ENCODE measurements at regions not wholly inside any gene's neighbourhood (a gene's known extent, or its start where the extent isn't known, plus 50 kb on each side); places are given as distances from the start of the nearest gene placed in this dataset.

DNA sequence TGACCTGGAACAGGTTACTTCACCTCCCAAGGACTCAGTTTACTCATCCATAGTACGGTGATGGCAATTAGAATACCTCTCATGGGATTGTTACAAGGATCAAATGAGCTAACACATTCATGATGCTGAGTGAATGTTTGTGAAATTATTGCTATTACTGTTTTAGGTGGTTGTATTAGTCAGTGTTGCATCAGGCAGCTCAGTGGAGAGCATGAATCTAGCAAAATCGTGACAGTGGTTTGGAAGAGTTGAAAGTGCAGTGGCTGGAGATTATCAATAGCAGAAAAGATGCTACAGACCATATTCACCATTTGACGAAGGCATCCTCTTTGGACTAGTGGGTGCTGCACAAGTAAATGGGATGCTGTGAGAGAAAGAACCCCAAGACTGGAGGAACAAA is 50.4 kb upstream of the CTNNBL1 start:
- DNase-seq = no peak

DNA sequence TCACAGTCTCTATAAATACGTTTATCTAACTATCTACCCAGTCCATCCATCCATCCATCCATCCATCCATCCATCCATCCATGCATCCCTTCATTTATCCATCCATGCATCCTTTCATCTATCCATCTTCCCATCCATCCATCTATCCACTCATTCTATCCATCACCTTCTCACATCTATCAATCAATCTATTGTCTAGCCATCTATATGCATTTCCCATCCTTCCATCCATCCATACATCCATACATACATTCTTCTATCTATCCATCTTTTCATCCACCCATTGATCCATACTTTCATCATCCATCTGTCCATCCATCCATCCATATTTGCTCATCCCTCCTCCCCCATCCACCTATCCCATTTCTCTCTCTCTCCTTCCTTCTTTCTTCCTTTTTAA is 51.6 kb upstream of the CTNNBL1 start:
- DNase-seq = no peak

DNA sequence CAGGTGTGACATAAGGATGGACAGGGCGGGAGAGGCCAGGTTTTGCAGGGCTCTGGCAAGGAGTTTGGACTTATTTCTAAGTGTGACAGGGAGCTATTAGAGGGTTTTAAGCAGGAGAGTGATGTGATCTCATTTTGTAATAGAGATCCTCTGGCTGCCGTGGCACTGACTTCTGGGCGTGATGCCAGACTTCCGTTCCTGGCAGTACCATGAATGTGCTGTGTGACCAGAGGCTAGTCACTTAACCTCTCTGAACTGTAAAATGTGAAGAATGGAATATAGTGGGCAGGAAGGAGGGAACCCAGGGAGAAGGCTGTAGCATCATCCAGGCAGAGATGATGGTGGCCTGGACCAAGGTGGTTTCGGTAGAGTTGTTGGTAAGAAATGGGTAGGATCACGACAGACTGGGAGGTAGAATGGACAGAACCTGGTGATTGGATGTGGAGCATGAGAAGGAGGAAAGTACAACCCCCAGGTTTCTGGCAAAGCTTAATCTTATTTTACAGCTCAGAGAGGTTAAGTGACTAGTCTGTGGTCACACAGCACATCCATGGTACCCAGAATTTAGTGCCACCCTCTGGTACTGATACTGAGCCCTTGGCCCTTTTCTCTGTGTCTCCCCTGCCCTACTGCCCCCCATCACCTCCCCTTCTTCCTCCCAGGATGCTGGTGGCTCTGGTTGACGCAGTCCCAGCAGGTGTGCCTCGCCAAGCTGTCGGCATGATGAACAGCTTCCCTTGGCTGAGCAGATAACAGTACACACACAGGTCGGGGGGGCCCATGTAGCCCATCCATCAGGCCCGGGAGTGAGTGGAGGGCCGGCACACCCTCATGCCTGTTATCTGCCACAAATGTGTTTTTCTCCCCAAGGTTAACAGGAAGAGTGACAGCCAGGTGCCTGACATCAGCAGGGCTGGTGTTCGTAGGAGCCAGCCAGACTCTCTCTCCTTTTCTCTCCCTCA is 52.9 kb upstream of the CTNNBL1 start:
- no peak for DNase-seq

DNA sequence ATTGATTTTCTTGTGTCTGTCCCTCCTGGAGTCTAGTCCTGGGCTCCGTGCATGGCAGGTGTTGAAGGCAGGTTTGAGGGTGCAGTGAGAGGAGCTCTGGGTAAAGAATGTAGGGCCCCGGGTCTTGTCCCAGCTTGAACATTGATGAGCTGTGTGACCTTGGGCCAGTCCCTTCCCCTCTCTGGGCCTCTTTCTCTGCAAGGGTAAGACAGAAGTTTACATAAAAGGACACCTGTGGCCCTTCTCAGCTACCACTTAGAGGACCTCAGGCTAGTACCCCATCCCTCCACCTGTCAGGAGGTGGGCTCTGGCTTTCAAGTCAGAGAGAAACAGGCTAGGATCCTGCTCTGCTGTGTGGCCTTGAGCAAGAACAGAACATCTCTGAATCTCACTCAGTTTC is 55.3 kb upstream of the CTNNBL1 start:
- DNase-seq = no peak

DNA sequence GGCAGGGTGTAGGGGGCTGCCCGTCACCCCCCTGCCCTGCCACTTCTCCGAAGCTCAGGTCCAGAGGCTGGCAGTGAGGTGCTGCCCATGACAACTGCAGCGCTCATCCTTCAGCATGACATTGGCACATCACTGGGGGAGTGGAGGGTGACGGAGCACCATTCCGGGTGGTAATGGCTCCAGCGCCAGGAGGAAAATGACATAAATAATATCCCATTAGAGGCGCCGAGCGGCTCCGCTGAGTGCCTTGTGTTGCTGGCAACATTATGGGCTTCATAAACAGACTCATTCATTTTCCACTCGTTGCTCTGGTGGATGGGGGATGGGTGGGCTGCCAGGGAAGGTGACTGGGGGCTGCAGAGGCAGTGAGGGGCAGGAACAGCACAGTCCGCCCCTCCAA is 56.9 kb upstream of the CTNNBL1 start:
- peak; percentile 54 for DNase-seq

DNA sequence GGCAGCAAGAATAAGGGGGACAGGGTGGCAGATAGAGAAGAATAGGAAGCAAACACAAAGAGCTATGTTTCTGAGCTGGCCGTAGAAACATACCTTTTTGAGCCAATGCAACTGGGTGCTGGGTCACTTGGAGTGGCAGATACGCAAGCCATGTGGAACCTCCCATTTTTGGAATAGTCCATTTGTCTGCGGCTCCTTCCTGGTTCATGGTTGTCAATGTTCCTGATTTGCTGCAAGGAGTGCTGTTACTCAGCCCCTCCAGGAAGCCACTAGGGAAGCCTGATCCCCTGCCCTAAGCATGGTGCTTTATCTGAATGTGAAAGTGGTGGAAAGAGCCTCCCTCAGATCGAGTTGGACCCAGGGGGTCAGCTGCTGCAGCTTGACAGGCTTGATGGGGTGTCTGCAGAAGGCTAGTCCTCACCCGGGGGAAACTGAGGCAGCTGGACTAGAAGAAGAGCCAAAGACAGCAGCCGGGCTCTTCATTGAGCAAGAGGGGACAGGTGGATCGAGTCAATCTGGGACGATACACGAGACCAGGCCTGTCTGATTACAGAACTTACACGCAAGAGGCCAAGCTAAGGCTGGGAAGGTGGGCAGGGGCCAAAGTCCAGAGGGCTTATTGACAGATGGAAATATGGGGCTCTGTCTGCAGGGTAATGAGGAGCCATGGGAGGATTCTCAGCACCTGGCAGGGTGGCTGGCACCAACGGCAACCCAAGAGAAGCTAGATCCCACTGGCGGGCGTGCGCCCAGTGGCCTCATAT is 57.4 kb upstream of the CTNNBL1 start:
- DNase-seq = no peak

DNA sequence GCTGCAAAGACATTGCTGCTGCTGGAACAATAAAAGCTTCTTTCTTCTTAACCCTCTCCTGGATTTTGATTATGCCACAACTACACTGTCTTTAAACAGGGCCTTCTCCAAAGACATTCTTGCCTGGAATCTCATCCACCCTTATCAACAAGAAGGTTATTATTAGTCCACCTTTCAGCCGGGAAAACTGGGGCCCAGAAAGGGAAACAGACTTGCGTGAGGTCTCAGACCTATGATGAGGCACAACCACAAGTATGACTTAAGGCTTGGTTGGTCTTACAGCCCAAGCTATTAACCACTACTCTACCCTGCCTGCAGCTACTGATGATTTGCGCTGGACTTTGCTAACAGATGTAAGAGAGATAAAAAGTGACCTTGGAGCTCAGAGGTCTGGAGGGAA is 62.8 kb upstream of the CTNNBL1 start:
- DNase-seq = peak; percentile 86

DNA sequence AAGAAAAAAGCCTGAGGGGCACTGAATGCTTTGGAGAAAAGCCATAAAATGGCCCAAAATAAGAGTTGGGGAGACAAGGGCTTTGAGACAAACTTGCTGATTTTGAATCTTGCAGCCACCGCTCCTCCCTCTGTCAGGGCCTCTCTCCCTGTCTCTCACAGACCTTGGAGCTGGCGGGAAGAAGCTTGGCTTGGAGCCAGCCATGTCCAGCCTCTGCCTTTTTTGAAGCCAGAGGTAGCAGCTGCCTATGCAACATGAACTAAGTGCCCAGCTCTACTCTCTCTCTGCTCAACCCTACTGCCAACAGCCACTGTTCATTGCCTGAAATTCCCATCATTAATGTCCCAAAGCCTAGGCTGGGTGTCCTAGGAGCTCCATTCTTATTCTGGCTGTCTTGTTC is 63.7 kb upstream of the CTNNBL1 start:
- DNase-seq = peak; percentile 75

DNA sequence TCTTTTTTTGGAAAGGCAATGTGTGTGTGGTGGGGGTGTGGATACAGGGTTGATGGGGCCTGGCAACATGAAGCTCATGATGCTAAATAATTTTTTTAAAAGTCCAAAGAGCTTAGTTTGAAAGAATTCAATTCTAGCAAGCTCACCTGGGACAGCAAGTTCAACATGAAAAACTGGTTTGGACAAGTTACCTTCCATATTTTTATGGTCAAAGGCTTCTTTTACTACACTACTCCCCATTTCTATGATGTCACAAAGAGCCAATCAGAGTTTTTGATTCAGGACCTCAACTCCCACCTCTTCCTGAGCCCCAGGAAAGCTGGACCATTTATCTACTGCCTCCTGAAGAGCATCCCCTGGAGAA is 66.1 kb upstream of the CTNNBL1 start:
- no peak for DNase-seq

DNA sequence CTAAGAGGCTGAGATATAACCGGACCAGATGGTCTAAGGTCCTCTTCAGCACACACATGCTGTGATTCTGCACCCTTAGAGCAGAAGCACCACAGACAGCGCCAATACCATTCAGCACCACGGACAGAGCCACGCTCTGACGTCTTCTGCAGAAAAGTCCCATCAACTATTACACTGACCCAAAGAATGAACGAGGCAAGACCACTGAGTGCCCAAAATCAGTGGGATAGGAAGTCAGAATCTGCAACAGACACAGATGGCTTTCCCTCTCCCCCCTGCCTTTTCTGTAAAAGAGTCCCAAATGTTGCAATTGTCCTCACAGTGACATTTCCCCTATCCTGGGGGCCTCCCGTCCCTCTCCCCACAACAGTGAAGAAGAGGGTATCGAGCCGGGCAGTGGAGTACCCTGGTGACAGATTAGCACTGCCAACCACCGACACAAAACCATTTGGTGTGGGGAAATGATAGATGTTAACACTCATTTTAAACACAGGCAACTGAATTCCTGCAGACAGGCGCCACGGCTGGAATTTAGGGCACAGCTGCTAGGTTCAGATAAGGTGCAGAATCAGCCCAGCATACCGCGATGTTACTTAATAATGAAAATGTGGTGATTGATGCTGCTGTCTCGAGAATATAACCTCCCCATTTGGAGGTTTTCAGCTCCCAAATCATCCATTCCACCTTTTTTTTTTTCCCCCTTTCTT is 66.6 kb upstream of the CTNNBL1 start:
- DNase-seq = no peak

DNA sequence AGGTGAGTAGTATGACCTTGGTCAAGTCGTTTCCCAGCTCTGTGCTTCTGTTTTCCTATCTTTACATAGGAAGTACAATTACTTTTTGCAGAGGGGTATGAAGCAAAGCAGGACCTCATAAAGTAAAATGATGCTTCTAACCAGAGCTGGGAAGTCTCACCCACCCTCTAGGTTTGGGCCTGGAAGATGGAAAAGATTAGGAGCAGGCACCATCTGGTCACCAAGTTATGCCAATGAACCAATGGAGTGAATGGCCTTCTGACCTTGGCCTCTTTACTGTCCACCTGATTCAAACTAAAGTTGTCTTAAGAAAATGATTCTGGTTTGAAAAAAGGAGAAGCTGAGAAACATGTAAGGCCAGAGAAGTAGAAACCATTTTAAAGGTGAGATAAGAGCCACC is 68.9 kb upstream of the CTNNBL1 start:
- no peak for DNase-seq

DNA sequence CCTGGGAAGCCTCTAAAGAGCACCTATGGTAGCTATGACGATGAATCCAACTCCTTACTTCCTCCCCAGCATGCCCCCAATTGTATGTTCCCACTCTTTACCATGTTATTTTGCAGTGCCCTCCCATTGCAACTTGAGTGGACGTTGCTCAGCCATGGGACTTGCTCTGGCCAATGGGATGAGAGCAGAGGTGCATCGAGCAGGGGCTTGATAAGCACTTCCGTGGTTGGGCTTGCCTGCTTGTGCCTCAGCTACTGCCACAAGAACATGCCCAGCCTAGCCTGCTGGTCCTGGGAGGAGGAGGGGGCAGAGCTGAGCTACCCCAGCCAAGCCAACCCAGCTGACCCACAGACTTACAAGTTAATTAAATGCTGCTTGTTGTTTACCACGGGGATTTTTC is 71.1 kb upstream of the CTNNBL1 start:
- DNase-seq = no peak

DNA sequence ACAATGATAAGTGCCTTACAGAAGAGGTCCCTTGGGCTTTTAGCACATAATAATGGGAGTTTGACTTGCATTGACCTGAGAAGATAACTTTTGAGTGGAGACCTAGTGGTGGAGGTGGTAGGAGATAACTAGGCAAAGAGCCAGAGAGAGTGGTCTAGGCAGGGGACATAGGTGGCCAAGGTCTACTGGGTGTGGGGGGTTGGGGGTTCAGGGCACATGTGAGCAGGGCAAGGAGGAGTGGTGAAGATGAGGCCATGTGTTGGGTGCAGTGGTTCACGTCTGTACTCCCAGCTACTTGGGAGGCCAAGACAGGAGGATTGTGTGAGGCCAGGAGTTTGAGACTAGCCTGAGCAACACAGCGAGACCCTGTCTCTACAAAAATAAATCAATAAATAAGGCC is 74.3 kb upstream of the CTNNBL1 start:
- DNase-seq = no peak

DNA sequence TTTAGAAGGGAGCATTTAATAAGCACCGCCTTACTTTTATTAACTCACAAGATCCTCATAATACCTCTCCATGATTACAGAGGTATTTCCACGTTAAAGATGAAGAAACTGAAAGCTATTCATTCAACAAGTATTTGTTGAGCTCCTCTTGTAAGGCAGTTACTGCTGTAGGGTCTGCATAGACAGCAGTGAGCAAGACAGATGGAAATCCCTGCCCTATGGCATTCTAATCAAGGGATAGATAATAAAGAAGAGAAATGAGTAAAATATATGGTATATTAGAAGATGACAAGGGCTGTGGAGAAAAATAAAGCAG is 77.8 kb upstream of the CTNNBL1 start:
- DNase-seq = no peak

DNA sequence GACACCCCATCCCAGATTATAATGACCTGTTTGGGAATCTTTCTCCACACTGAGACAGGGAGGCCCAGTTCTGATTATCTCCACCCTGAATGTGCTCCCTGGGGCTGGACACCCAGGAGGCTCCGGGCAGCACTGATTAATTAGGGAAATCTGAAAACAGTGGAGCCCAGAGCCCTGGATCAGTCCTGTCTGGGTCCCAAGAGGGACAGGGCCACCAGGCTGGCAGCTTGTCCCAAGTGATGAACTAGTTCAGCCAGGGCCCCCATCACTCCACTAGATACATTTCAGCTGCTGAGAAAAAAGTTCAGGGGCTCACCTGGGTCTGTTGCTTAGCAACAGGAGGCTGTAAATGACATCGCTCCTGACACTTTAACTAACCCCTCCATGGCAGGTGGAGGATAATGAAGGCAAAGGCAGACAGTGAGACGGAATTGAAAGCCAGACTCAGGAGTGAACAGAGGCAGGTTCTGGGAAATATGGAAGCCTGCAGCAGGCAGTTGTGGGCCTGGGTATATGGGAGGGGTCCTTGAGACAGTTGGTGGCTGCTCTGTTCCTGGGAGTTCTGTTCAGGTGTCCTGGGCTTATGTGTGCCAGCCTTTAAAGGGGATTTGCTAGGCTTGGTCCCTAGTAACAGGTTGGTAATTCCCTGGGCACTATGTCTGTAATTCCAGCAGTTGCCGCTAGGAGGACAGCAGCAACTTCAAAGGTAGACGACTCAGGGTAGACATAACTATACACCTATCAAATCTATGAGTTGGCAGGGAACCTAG is 78.3 kb upstream of the CTNNBL1 start:
- DNase-seq = no peak

DNA sequence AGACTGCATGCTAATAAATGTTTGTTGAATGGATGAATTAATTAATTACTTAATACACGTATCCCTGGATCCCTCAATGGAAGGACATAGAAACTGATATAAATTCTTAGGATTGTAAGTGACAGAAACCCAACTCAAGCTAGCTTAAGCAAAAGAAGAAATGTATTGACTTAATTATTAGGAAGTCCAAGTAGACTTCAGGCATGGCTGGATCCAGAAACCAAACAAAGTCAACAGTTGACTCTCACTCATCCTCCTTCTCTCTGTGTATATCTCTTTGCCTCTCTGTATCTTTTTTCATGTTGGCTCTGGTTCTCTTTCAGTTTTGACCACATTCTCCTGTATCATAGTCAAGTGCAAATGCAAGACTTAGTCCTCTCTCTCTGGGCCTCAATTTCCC is 82.0 kb upstream of the CTNNBL1 start:
- DNase-seq = no peak

DNA sequence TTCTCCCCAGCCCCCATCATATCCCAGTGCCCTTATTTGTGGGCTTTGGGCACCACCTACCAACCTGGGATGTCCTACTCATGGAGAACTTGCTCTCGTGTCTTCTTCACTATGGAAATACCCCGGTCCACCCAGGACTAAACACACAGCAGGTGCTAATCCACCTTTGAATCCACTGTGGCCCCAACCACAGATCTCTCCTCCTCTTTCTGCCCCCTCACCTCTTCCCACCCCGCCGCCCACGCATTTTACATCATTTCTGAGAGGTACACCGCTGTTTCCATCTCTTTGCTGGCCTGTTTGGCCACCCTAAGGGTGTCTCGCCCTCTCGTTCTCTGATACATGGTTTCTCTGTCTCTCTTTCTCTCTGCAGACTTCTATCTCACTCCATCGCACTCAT is 82.5 kb upstream of the CTNNBL1 start:
- DNase-seq = no peak

DNA sequence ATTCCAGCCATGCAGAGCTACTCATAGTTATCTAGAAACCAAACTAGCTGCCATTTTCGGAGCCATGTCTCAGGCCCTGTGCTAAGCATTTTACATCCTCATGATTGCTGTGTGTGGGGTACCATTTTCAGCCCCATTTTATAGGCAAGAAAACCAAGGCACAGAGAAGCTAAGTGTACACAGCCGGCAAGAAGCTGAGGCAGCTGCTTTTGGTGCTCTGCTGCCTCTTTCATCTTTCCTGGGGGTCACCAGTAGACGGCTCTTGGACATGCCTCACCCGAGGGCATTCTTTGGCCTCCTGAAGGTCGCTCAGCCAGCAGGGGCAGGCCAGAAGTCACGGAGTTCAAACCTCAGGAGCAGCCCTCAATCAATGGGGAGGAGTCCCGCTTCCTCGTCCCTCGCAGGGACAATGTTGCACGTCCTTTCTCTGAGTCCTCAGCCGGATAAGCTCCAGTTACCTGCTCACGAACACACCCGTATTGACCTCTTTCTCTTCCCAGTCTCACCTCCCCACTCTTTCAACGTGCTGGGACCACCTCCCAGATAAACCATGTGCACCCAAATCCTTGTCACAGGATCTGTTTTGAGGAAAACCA is 82.6 kb upstream of the BLCAP start:
- DNase-seq = no peak

DNA sequence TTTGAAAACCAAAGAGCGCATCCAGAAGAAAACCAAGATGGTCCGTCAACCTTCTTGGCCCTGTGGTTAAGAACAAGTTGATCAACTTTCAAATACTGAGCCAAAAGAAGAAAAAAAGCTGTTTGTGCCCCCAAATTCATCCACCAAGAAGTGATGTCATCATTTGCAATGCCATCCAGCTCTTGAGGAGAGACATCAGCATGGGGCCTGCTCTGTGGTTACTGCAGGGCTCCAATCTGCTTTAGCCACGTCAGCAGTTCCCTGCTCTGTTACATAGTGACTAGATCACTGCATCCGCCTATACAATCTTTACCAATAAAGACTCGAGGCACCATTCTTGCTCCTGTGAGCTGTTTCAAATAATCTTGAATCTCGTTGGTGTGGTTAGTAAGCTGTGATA is 75.0 kb upstream of the BLCAP start:
- DNase-seq = no peak

DNA sequence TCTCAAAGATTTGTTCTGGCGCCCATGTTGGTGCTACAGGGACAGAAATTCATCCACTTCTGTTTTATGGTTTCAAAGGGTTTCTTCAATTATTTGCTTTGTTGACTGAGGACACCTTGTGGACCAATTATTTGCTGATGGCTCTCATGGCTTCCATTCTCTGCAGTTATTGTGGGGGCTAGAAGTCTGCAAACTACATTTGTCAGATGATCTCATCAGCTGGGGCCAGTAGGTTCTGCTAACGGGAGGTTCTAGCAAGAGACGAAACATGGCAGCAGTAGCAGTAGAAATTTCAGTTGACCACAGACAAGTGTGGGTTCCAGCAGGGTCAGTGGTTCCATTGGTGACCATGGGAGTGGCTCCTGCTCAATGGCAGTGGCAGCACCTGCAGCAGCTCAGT is 72.8 kb upstream of the BLCAP start:
- DNase-seq = no peak

DNA sequence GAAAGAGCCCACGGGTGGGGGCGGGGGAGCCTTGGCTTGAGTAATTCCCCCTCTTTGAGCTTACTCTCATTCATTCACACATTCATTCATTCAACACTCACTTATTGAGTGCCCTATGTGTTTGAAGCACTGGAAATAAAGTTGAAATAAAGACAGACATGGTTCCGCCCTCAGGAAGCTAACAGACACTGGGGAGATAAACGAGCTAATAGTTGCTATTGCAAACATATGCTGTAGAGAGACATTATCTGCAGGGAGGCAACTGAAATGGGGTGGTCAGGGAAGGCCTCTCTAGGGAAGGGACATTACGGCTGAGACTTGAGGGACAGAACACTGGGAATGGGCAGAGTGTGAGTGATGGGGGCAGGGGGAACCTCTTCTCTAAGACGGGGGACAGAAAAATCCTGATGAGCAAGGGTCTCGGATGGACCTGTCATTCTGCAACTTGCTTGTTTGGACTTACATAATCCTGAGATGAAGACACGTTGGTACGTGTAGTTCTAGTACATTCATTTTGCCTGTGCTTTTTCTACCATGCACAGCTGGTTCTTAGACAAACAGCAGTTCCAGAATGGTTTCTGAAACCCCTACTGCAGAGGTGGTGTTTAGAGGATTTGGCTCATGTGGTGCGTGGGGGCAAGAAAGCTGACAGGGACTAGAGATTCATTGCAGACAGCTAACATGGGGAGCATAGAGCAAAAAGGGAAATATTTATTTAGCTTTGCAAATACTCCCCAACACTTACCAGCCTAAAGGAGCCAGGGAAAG is 71.1 kb upstream of the BLCAP start:
- DNase-seq = no peak

DNA sequence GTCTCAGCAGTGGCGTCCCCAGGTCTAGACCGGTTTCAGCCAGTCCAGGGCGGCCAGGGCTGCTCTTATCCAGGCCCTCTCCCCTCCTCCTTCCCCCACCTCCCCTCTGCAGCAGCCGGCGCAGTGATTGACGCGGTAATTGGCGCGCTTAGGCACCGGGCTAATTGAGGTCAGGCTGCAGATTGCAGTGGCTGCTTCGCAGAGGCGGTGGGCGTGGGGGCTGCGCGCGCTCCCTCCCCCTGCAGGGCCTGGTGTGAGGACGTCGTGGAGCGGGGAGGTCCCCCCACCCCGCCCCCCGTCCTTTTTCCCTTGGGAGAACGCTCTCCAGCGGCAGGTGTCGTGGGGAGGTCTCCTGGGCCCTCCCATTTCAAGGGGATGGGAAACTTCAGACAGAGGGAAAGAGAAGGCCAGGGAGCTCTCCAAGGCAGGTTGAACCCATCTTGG is 70.4 kb upstream of the BLCAP start:
- peak; percentile 94 for DNase-seq

Data from NCI-H2227 treated with DMSO at 0.1 percent for 48 hours (cell line).